Fibroblast of peridontal ligament (primary cell): ENCODE measurements at regions not wholly inside any gene's neighbourhood (a gene's known extent, or its start where the extent isn't known, plus 50 kb on each side); places are given as distances from the start of the nearest gene placed in this dataset.

Experiments
- DNase-seq: peaks from one replicate; pipeline ENCODE4 v3.0.0-alpha.2; 2010; ENCODE audit errors: extremely low read depth

DNA sequence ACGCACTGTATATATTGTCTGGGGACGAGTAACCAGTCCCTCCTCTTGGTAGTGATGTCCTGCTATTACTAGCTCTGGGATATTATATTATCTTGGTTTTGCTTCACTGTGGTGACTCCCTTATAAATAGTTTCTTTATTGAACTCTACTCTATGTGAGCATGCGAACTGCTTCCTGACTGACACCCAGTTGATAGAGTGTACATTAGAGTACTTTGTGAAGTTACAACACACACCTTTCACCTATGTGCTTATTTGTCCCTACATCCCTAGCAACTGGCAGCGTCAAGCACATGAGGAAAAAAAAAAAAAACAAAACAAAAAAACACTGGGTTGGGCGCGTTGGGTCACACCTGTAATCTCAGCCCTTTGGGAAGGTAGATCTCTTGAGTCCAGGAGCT, 67.3 kb upstream of the TENT5A start:
- no peak for DNase-seq

DNA sequence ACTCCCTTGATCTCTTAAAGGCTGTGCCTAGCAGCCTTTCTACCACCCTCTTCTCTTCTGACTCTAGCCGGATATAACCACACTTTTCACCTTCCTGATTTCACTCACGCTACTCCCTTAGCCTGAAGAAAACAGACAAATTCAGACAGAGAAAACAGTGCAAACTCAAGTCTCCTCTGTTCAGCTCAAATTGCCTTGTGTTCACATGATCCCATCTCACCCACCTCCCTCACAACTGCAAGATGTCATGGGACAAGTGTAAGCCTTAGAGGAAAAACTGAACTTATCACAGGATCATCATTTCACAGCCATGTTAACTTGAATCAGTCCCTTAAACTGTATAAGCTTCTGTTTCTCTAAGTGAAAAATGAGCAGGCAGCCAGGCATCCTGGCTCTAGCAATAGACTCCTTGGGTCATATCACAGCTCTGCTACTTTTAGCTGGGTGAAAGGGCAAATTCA, 66.5 kb upstream of the TENT5A start:
- DNase-seq, result peak; percentile 31

DNA sequence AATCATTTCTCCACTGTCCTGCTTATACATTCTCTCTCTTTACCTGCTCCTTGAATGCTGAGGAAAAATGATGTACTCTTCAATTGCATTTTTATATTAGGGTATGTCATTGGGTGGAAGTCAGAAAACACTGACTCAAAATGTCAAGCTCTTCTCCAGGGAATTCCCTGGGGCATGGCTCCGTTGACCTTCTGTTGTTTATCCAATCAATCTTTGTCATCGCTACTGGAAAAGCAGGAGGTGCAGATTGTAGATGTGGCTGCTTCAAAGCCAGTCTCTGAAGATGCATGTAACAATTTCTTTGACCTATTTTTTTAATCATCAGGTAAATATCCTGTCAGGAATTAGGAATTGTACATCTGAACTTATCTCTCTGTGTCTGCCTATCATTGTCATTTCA, 63.9 kb upstream of the TENT5A start:
- no peak for DNase-seq

DNA sequence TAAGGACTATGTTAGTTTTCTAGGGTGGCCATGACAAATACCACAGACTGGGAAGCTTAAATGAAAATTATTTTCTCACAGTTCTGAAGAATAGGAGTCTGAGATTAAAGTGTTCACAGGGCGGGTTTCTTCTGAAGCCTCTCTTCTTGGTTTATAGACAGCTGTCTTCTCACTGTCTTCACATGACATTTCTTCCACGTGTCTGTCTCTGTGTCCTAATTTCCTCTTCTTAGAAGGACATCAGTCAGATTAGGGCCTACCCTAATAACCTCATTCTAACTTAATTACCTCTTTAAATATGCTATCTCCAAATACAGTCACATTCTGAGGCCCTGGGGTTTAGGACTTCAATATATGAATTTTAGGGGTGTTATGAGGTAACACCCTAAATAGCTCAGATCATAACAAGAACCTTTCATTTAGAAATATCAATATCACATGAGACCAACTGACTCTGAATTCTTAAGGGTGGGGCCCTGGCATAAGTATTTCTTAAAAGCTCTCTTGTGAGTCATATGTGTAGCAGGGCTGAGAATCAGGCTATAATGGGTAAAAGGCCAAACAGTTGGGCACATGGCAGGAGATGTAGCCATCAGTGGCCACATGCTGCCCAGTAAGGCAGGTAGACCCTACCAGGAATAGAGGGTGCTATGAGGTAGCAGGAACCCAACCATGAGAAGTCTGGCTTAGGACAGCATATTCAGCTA, 62.0 kb upstream of the TENT5A start:
- peak; percentile 71 for DNase-seq

DNA sequence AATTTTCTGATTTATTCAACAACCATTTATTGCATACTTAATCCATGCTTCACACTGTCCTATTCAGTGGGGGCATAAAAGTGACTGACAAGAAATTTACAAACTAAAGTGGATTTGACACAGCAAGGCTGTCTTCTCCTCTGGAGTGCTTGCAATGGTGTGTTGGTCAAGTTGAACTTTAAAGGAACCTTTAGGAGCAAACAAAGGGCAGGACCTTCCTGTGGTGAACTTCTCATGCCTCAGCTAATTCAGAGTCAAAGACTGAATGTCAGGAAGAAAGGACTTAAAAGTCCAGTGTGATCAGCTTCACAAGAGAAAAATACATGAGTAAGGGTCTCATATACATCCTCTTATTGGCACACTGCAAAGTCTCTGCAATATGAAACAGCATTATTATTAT, 60.8 kb upstream of the TENT5A start:
- DNase-seq, result no peak

DNA sequence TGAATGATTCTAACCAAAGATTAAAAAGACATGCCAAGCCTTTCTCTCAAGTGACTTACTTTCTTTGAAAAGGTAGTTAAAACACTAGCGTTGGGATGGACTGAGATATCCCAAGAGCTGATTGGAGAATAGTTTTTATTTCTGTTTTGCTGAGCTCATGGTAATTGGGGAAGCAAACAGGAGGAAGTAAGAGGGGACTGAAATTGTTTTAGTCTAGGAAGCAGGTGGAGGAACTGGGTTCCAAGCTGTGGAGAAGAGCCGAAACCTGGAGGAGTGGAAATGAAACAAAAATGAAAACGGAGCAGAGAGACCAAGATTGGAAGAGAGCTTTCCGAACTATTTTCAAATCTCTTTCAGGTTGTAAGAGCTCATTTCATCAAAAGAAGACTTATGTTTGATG, 59.9 kb upstream of the TENT5A start:
- DNase-seq, result no peak

DNA sequence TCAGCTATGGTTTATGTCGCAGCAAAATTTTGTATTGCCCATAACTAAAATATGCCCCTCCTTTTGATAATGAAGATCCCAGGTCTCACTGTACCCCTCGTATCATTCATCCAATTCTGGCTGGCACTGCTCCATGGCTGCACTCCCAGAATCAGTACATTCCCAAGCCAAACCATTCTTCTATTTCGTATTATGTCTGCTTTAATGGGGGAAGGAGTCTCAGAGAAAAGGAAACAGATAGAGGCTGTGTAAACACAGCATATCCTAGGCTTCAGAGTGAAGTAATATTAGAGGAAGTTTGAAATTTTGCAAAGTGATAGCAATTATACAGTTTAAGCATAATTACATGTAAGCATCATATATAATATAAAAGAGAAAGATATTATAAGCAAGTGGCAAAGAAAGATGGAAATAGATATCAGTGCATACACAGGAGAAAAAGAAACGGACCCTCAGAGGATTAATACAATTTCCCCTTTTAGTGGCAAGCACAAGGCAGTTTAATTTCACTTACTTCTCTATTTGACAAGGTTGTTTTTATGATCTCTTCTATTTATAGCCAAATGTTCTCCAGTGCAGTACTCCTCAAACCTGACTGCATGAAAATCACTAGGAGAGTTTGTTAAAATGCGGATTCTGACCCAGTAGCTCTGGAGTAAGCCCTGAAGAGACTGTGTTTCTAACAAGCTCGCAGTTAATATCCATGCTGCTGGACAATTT, 56.5 kb upstream of the TENT5A start:
- peak; percentile 35 for DNase-seq

DNA sequence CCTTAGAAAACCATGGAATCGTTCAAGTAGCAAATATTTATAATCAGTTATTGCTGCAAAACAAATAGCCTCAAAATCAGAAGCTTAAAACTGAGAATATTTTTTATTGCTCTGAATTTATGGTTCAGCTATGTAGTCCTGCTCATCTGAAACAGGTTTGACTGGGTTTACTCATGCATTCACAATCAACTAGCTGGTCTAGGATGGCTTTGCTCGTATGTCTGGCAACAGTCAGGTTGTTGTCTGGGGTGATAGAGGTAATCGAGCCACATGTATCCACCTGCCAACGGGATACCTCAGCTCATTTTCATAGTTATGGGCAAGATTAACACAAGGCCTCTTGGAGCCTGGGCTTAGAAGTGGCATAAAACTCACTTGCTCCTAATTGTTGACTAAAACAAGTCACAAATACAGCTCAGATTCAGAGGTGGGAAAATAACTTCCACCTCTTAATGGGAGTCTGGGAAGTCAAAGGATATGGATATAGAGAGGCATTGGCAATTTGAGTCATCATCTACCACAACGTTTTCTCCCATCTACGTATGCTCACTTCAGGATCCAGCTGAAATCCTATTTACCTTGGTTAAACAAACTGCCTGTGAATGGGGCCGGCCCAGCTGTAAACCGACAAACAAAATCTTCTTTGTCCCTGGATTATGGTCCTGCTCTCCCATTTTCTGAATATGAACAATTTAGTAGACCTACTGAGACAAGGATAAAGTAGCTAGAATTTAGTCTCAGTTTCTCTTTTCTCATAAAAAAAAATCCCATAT, 54.5 kb upstream of the TENT5A start:
- no peak for DNase-seq

DNA sequence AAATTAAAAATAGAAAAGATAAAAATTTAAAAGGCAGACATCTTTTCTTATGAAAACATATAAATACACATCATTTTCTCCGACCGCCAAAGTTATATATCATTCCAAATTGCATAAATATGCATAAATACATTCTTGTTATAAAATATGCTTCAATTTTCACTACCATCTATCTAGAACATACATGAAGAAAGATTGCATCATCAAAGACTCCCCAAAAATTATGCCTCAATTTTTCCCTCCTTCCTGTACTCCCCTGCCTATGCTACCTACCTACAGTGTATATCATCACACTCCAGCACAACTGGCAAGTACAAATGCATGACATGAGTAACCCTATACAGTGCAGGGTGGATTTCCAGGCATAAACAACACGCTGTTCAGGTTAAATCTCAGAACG, 49.9 kb upstream of the TENT5A start:
- no peak for DNase-seq
